PC-9 (cell line): ENCODE measurements at regions not wholly inside any gene's neighbourhood (a gene's known extent, or its start where the extent isn't known, plus 50 kb on each side); places are given as distances from the start of the nearest gene placed in this dataset.

Experiments
- EZH2 ChIP-seq: fragments of 200-600 bp; sonication (generic); IDR thresholded peaks from 2 replicates; pipeline ENCODE4 v1.8.0; 2017; ENCODE audit warnings: antibody characterized with exemption, low read depth
- TF ChIP-seq, protein P1 (sequence below): fragments of 200-600 bp; sonication (generic); conservative IDR thresholded peaks from 2 replicates; pipeline ENCODE4 v1.6.1; 2017; ENCODE audit warnings: mixed run types, antibody characterized with exemption, mild to moderate bottlenecking, moderate library complexity

DNA sequence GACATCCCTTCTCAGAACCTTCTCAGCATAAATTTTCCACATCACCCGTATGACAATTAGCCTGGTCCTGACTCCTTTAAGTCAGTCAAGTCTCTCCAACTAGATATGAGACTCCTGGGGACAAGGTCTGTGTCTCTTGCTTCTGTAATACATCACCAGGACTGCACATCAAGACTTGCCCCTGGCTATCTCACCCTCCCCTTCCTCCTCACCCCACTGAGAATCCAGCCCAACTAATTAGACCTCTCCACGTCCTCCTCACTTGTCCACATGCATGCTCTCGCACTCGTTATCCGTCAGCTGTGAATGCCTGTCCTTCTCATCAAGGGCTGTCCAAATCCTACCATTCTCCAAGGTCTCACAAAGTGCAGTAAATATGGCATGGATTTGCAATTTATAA lies 542.8 kb downstream of the PTPRU start:
- TF ChIP-seq EZH2 = no peak
- TF ChIP-seq, protein P1, sequence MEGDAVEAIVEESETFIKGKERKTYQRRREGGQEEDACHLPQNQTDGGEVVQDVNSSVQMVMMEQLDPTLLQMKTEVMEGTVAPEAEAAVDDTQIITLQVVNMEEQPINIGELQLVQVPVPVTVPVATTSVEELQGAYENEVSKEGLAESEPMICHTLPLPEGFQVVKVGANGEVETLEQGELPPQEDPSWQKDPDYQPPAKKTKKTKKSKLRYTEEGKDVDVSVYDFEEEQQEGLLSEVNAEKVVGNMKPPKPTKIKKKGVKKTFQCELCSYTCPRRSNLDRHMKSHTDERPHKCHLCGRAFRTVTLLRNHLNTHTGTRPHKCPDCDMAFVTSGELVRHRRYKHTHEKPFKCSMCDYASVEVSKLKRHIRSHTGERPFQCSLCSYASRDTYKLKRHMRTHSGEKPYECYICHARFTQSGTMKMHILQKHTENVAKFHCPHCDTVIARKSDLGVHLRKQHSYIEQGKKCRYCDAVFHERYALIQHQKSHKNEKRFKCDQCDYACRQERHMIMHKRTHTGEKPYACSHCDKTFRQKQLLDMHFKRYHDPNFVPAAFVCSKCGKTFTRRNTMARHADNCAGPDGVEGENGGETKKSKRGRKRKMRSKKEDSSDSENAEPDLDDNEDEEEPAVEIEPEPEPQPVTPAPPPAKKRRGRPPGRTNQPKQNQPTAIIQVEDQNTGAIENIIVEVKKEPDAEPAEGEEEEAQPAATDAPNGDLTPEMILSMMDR = no peak
